ENCODE measurements at regions not wholly inside any gene's neighbourhood (a gene's known extent, or its start where the extent isn't known, plus 50 kb on each side); places are given as distances from the start of the nearest gene placed in this dataset.

GRCh38 chrX:33285550-33285949 lies 74.2 kb upstream of the DMD start:
- no peak for DNase-seq
- no peaks in the 10 kb centered on the region for H3K9me3 Mint-ChIP-seq
- H3K27ac Mint-ChIP-seq, result no peak overlapping the region
- H3K36me3 Mint-ChIP-seq, result no peaks in the 10 kb centered on the region
- H3K4me1 Mint-ChIP-seq, result no peaks in the 10 kb centered on the region
- H3K4me3 Mint-ChIP-seq, result no peak overlapping the region
- H3K27me3 Mint-ChIP-seq, result no peaks in the 10 kb centered on the region

- no peak overlapping the region for H3K27ac Mint-ChIP-seq
- H3K27me3 Mint-ChIP-seq, result no peaks in the 10 kb centered on the region
- DNase-seq, result no peak
- no peaks in the 10 kb centered on the region for H3K9me3 Mint-ChIP-seq
- no peaks in the 10 kb centered on the region for H3K4me1 Mint-ChIP-seq
- H3K36me3 Mint-ChIP-seq, result no peaks in the 10 kb centered on the region
- no peak overlapping the region for H3K4me3 Mint-ChIP-seq
Observed at GRCh38 chrX:33277046-33277445, 65.7 kb upstream of the DMD start.

GRCh38 chrX:33273535-33273934 lies 62.2 kb upstream of the DMD start:
- no peaks in the 10 kb centered on the region for H3K4me1 Mint-ChIP-seq
- no peak overlapping the region for H3K27ac Mint-ChIP-seq
- H3K27me3 Mint-ChIP-seq, result no peaks in the 10 kb centered on the region
- DNase-seq, result no peak
- no peak overlapping the region for H3K4me3 Mint-ChIP-seq
- H3K9me3 Mint-ChIP-seq, result no peaks in the 10 kb centered on the region
- H3K36me3 Mint-ChIP-seq, result no peaks in the 10 kb centered on the region

GRCh38 chrX:33272986-33273385 lies 61.6 kb upstream of the DMD start:
- Mint-ChIP-seq H3K9me3 (no peaks in the 10 kb centered on the region), H3K4me1 (no peaks in the 10 kb centered on the region), H3K27ac (no peak overlapping the region), H3K4me3 (no peak overlapping the region), H3K36me3 (no peaks in the 10 kb centered on the region), H3K27me3 (no peaks in the 10 kb centered on the region)
- no peak for DNase-seq
